ENCODE measurements at regions not wholly inside any gene's neighbourhood (a gene's known extent, or its start where the extent isn't known, plus 50 kb on each side); places are given as distances from the start of the nearest gene placed in this dataset.

DNA sequence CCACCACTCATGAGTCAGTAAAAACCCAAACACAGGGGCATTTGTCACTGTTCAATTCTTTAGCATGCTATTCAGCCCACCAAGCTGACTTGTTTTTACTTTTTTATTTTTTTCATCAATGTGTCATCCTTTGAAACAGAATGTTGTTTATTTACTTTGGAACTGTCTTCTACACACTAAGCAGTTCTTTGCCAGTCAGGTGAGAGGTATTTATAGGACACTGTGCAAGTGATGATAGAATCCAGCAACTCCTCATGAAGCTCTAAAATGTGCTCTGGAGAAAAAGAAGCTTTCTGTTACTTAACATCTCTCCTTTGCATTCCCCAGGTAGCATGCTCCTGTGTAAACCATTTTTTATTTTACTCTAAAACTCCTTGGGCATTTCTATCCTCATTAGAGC lies 582.0 kb upstream of the TMPRSS15 start:
- TF ChIP-seq, protein P1, sequence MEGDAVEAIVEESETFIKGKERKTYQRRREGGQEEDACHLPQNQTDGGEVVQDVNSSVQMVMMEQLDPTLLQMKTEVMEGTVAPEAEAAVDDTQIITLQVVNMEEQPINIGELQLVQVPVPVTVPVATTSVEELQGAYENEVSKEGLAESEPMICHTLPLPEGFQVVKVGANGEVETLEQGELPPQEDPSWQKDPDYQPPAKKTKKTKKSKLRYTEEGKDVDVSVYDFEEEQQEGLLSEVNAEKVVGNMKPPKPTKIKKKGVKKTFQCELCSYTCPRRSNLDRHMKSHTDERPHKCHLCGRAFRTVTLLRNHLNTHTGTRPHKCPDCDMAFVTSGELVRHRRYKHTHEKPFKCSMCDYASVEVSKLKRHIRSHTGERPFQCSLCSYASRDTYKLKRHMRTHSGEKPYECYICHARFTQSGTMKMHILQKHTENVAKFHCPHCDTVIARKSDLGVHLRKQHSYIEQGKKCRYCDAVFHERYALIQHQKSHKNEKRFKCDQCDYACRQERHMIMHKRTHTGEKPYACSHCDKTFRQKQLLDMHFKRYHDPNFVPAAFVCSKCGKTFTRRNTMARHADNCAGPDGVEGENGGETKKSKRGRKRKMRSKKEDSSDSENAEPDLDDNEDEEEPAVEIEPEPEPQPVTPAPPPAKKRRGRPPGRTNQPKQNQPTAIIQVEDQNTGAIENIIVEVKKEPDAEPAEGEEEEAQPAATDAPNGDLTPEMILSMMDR (IDR thresholded peaks at IDR 0.05; ENCODE audit: insufficient read depth, low read depth, low read length): no peak
- TF ChIP-seq EZH2 (IDR thresholded peaks at IDR 0.05; ENCODE audit: insufficient read depth, low read length): no peak

All from astrocyte (in vitro differentiated cells and primary cell).